SK-MEL-5 (cell line): ENCODE measurements at regions not wholly inside any gene's neighbourhood (a gene's known extent, or its start where the extent isn't known, plus 50 kb on each side); places are given as distances from the start of the nearest gene placed in this dataset.

Source experiments
- DNase-seq: peaks from one replicate; pipeline ENCODE4 v3.0.0-alpha.2; 2016; ENCODE audit warnings: low read depth, low spot score
- in situ Hi-C: cut with HindIII; loops from 2 replicates; pipeline ENCODE4 v1.10.0; 2016; ENCODE audit warnings: low sequenced_read_pairs, high pct_unique_total_duplicates, low pct_unique_long_range_greater_than_20kb

GRCh38 chr6:168217216-168217879 is 102.2 kb downstream of the DACT2 start:
- no peak for DNase-seq
- in situ Hi-C loops: no loop called here

- in situ Hi-C loops: no loop called here
- no peak for DNase-seq
These were observed 102.8 kb downstream of the DACT2 start for GRCh38 chr6:168216751-168217191.

GRCh38 chr6:168216117-168216516 is 103.5 kb downstream of the DACT2 start:
- in situ Hi-C loops: no loop called here
- no peak for DNase-seq

GRCh38 chr6:168215121-168215808 is 104.3 kb downstream of the DACT2 start:
- DNase-seq: no peak
- in situ Hi-C loops: no loop called here

GRCh38 chr6:168214586-168215104 is 104.9 kb downstream of the DACT2 start:
- no peak for DNase-seq

GRCh38 chr6:168213121-168213524 is 106.5 kb downstream of the DACT2 start:
- no peak for DNase-seq
- in situ Hi-C loops: no loop called here

More at GRCh38 chr6:168214586-168215104, 104.9 kb downstream of the DACT2 start:
- in situ Hi-C loops: no loop called here

GRCh38 chr6:168212362-168212761 is 107.2 kb downstream of the DACT2 start:
- DNase-seq: no peak
- in situ Hi-C loops: no loop called here

- DNase-seq: no peak
- in situ Hi-C loops: no loop called here
These were observed 107.9 kb downstream of the DACT2 start for GRCh38 chr6:168211681-168212080.

- in situ Hi-C loops: no loop called here
- DNase-seq: no peak
These were observed 109.1 kb downstream of the DACT2 start for GRCh38 chr6:168210239-168211105.

- in situ Hi-C loops: no loop called here
- no peak for DNase-seq
These were observed 110.2 kb downstream of the DACT2 start for GRCh38 chr6:168209420-168209819.

- no peak for DNase-seq
- in situ Hi-C loops: no loop called here
These were observed 110.7 kb downstream of the DACT2 start for GRCh38 chr6:168208854-168209253.

- no peak for DNase-seq
- in situ Hi-C loops: no loop called here
These were observed 111.2 kb downstream of the DACT2 start for GRCh38 chr6:168208402-168208801.

GRCh38 chr6:168207421-168208175 is 112.0 kb downstream of the DACT2 start:
- DNase-seq: no peak
- in situ Hi-C loops: no loop called here

GRCh38 chr6:168206661-168207274 is 112.8 kb downstream of the DACT2 start:
- in situ Hi-C loops: no loop called here
- DNase-seq: no peak

- DNase-seq: no peak
- in situ Hi-C loops: no loop called here
These were observed 113.4 kb downstream of the DACT2 start for GRCh38 chr6:168206186-168206585.

- in situ Hi-C loops: no loop called here
These were observed 117.8 kb downstream of the DACT2 start for GRCh38 chr6:168201799-168202198.

GRCh38 chr6:168201383-168201782 is 118.2 kb downstream of the DACT2 start:
- peak; percentile 35 for DNase-seq
- in situ Hi-C loops: no loop called here

More at GRCh38 chr6:168201799-168202198, 117.8 kb downstream of the DACT2 start:
- no peak for DNase-seq
